K562 (cell line): ENCODE measurements at regions not wholly inside any gene's neighbourhood (a gene's known extent, or its start where the extent isn't known, plus 50 kb on each side); places are given as distances from the start of the nearest gene placed in this dataset.
A peak's percentile ranks its signal among the peaks of the same experiment; 100 is the strongest.

Experiments
- ATF7 ChIP-seq: fragments of 450-650 bp; IDR thresholded peaks from 2 replicates; pipeline ENCODE4 v1.7.1; 2014; ENCODE audit warnings: mild to moderate bottlenecking, moderate library complexity
- BHLHE40 ChIP-seq: IDR thresholded peaks from 2 replicates; pipeline ENCODE4 v1.6.1; 2011; ENCODE audit warnings: low read length, improper control_type of control experiment
- GATAD2B ChIP-seq: fragments of 450-650 bp; IDR thresholded peaks from 2 replicates; pipeline ENCODE4 v1.6.1; 2017; ENCODE audit warnings: mild to moderate bottlenecking, borderline replicate concordance
- HOXB6 ChIP-seq: fragments of 250-450 bp; sonication (Bioruptor Pico); IDR thresholded peaks from 2 replicates; pipeline ENCODE4 v1.5.1; 2022; ENCODE audit warnings: mild to moderate bottlenecking, borderline replicate concordance
- ILK ChIP-seq: fragments of 450-650 bp; IDR thresholded peaks from 2 replicates; pipeline ENCODE4 v1.6.1; 2016; ENCODE audit warnings: missing genetic modification characterization, low read depth, mild to moderate bottlenecking, missing compliant biosample characterization, moderate library complexity, borderline replicate concordance
- NFIC ChIP-seq: fragments of 450-650 bp; IDR thresholded peaks from 2 replicates; pipeline ENCODE4 v1.6.1; 2017; ENCODE audit warnings: mild to moderate bottlenecking, inconsistent platforms
- PATZ1 ChIP-seq: fragments of 250-450 bp; sonication (Bioruptor Pico); IDR thresholded peaks from 2 replicates; pipeline ENCODE4 v1.5.0; 2020; ENCODE audit warnings: mild to moderate bottlenecking, borderline replicate concordance
- PHF21A ChIP-seq: fragments of 450-650 bp; IDR thresholded peaks from 2 replicates; pipeline ENCODE4 v1.6.1; 2017; ENCODE audit warnings: low read depth, borderline replicate concordance
- PRMT5 ChIP-seq: sonication (generic); formaldehyde crosslinking; IDR thresholded peaks from 2 replicates; pipeline ENCODE4 v1.5.0; 2020; ENCODE audit warnings: missing genetic modification reagents
- RBM25 ChIP-seq: fragments of 200-400 bp; formaldehyde crosslinking; IDR thresholded peaks from 2 replicates; pipeline ENCODE4 v1.6.1; 2018; ENCODE audit warnings: low read length, low read depth, moderate library complexity; ENCODE audit not compliant: severe bottlenecking
- STAT6 ChIP-seq: sonication (generic); formaldehyde crosslinking; IDR thresholded peaks from 2 replicates; pipeline ENCODE4 v1.8.1; 2023; ENCODE audit warnings: mild to moderate bottlenecking, missing genetic modification reagents
- TCF7L2 ChIP-seq: fragments of 150-350 bp; IDR thresholded peaks from 2 replicates; pipeline ENCODE4 v1.6.1; 2016; ENCODE audit warnings: low read depth, mild to moderate bottlenecking, low read length, moderate library complexity
- TSHZ1 ChIP-seq: fragments of 250-450 bp; sonication (Bioruptor Pico); IDR thresholded peaks from 2 replicates; pipeline ENCODE4 v1.4.0; 2020; ENCODE audit warnings: mild to moderate bottlenecking, moderate library complexity
- XRCC5 ChIP-seq: fragments of 200-400 bp; formaldehyde crosslinking; IDR thresholded peaks from 2 replicates; pipeline ENCODE4 v1.6.1; 2017; ENCODE audit warnings: low read depth, mild to moderate bottlenecking, low read length
- ZBTB1 ChIP-seq: sonication (generic); formaldehyde crosslinking; IDR thresholded peaks from 2 replicates; pipeline ENCODE4 v1.8.1; 2023; ENCODE audit warnings: missing genetic modification reagents, low read depth, mild to moderate bottlenecking, borderline replicate concordance
- ZBTB7A ChIP-seq: IDR thresholded peaks from 2 replicates; pipeline ENCODE4 v1.6.1; 2011; ENCODE audit warnings: low read depth, mild to moderate bottlenecking, low read length, moderate library complexity, borderline replicate concordance; ENCODE audit not compliant: control insufficient read depth
- ZNF140 ChIP-seq: fragments of 250-450 bp; sonication (Bioruptor Pico); IDR thresholded peaks from 2 replicates; pipeline ENCODE4 v1.8.0; 2021; ENCODE audit warnings: moderate library complexity, mild to moderate bottlenecking, inconsistent platforms
- ZNF324 ChIP-seq: fragments of 250-450 bp; sonication (Bioruptor Pico); IDR thresholded peaks from 2 replicates; pipeline ENCODE4 v1.4.0; 2020; ENCODE audit warnings: mild to moderate bottlenecking
- ZNF639 ChIP-seq, 2 experiments: fragments of 200-800 bp in 1 of 2; sonication (Bioruptor generic) in 1 of 2; sonication (generic) in 1 of 2; formaldehyde crosslinking in 1 of 2; IDR thresholded peaks in 1 of 2; conservative IDR thresholded peaks in 1 of 2; 2 replicates each; pipeline versions ENCODE4 v1.5.0 to v1.6.1; 2016 to 2020; ENCODE audit warnings: missing compliant biosample characterization in 1 of 2, missing genetic modification characterization in 1 of 2, missing genetic modification reagents in 1 of 2
- ZNF830 ChIP-seq: fragments of 250-450 bp; sonication (Bioruptor Pico); IDR thresholded peaks from 2 replicates; pipeline ENCODE4 v1.5.0; 2021; ENCODE audit warnings: mild to moderate bottlenecking

- TF ChIP-seq TSHZ1 (CRISPR knock-in tag) (no peak), ILK (no peak), TCF7L2 (no peak), ZBTB7A (no peak), RBM25 (no peak), PHF21A (no peak), ZBTB1 (no peak), HOXB6 (no peak), ZNF830 (CRISPR knock-in tag) (no peak), ZNF324 (CRISPR knock-in tag) (no peak), BHLHE40 (peak; percentile 75), ATF7 (peak; percentile 92), ZNF639 (CRISPR knock-in tag; conservative IDR thresholded peaks at IDR 0.05 in 1 of 2, IDR thresholded peaks at IDR 0.05 in 1 of 2) (no peak), ZNF140 (no peak), PATZ1 (CRISPR knock-in tag) (no peak), XRCC5 (no peak), NFIC (no peak; the same call in 1 of the 2 replicates), STAT6 (CRISPR knock-in tag) (no peak), GATAD2B (no peak), PRMT5 (CRISPR knock-in tag) (no peak)
These were observed 220.2 kb downstream of the EMX2 start (continued) for GRCh38 chr10:117762819-117763172.
